Subcutaneous abdominal adipose tissue (tissue), 5 donors: ENCODE measurements at regions not wholly inside any gene's neighbourhood (a gene's known extent, or its start where the extent isn't known, plus 50 kb on each side); places are given as distances from the start of the nearest gene placed in this dataset.

Experiments
- H3K27ac ChIP-seq: one replicate; pipeline ENCODE4 v1.7.0; 2013; ENCODE audit warnings: low read depth, mild to moderate bottlenecking, inconsistent platforms, low read length, moderate library complexity
- H3K27me3 ChIP-seq, 5 donors: one replicate each; pipeline ENCODE4 v1.7.0; 2013; ENCODE audit warnings: low read length in 5 of 5, inconsistent platforms in 1 of 5; ENCODE audit not compliant: control insufficient read depth in 5 of 5, insufficient read depth in 4 of 5
- H3K36me3 ChIP-seq, 5 donors: one replicate each; pipeline ENCODE4 v1.7.0; 2013; ENCODE audit warnings: low read length in 5 of 5; ENCODE audit not compliant: control insufficient read depth in 5 of 5, insufficient read depth in 5 of 5
- H3K4me1 ChIP-seq, 5 donors: one replicate each; pipeline ENCODE4 v1.7.0; 2013; ENCODE audit warnings: low read length in 5 of 5, mild to moderate bottlenecking in 3 of 5, moderate library complexity in 1 of 5; ENCODE audit not compliant: control insufficient read depth in 5 of 5, insufficient read depth in 5 of 5
- H3K4me3 ChIP-seq, 5 donors: one replicate each; pipeline ENCODE4 v1.7.0; 2013; ENCODE audit warnings: low read length in 5 of 5, low read depth in 1 of 5
- H3K9ac ChIP-seq, 5 donors: one replicate each; pipeline ENCODE4 v1.7.0; 2013; ENCODE audit warnings: low read length in 5 of 5, mild to moderate bottlenecking in 4 of 5, moderate library complexity in 3 of 5
- H3K9me3 ChIP-seq, 5 donors: one replicate each; pipeline ENCODE4 v1.7.0; 2013; ENCODE audit warnings: low read length in 5 of 5; ENCODE audit not compliant: control insufficient read depth in 5 of 5
- donor health status: healthy.
- donor health status: healthy.
- donor health status: healthy.
- donor health status: healthy.
- donor health status: healthy.

DNA sequence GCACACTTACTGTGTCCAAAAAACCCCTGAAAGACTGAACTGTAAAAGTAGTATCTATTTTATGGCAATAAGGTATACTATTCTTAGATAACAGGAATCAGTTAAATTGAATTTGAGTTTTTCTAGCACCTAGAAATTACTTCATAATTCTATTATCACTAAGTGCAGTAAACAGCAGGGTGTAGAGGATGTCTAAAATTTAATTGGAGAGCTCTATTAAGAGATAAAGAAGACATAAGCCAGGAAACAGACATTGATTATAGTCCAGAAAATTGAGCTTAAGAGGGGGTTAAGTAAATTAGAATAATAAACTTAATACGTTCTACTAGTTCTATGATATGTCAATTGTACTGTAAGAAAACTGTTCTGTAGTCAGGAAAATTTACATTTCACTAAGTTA is 403.5 kb upstream of the CBLB start:
- Histone ChIP-seq H3K4me3 (no peak overlapping the region), H3K27me3 (no peaks in the 10 kb centered on the region)

DNA sequence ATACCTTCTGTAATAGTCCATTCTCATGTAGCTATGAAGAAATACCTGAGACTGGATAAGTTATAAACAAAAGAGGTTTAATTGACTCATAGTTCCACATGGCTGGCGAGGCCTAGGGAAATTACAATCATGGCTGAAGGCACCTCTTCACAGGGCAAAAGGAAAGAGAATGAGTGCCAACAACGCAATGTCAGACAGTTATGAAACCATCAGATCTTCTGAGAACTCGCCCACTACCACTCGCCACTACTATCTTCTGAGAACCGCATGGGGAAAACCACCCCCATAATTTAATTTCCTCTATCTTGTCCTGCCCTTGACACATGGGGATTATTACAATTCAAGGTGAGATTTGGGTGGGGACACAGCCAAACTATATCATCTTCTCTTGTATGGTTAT is 406.8 kb upstream of the CBLB start:
- Histone ChIP-seq H3K4me1 (no peaks in the 10 kb centered on the region), H3K27ac (no peak overlapping the region), H3K27me3 (no peaks in the 10 kb centered on the region), H3K4me3 (no peak overlapping the region), H3K36me3 (no peaks in the 10 kb centered on the region), H3K9me3 (no peaks in the 10 kb centered on the region), H3K9ac (no peak overlapping the region)

More for the DNA sequence above, 403.5 kb upstream of the CBLB start:
- Histone ChIP-seq H3K36me3 (no peaks in the 10 kb centered on the region), H3K9ac (no peak overlapping the region), H3K4me1 (no peaks in the 10 kb centered on the region), H3K9me3 (no peaks in the 10 kb centered on the region), H3K27ac (no peak overlapping the region)

DNA sequence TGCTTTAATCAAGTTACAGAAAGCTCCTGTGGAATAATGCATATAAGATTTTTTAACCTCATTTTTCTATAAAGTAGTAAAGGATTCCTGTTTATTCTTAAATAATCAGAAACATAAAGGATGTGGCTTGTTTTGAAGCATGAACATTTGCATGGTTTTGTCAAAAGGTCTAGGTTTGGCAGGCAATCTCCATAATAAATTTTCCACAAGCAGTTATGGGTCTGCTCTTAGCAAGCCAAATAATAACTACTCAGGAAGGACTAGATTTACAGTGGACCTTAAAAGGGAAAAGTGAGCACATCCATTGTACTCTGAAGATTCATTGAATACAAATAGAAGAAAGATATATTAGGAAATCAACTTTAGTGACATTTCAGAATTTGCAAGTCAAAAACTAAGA is 407.3 kb upstream of the CBLB start:
- H3K27ac ChIP-seq, result no peak overlapping the region
- no peaks in the 10 kb centered on the region for H3K4me1 ChIP-seq
- no peaks in the 10 kb centered on the region for H3K36me3 ChIP-seq
- H3K9me3 ChIP-seq, result no peaks in the 10 kb centered on the region
- H3K9ac ChIP-seq, result no peak overlapping the region
- no peak overlapping the region for H3K4me3 ChIP-seq
- no peaks in the 10 kb centered on the region for H3K27me3 ChIP-seq

DNA sequence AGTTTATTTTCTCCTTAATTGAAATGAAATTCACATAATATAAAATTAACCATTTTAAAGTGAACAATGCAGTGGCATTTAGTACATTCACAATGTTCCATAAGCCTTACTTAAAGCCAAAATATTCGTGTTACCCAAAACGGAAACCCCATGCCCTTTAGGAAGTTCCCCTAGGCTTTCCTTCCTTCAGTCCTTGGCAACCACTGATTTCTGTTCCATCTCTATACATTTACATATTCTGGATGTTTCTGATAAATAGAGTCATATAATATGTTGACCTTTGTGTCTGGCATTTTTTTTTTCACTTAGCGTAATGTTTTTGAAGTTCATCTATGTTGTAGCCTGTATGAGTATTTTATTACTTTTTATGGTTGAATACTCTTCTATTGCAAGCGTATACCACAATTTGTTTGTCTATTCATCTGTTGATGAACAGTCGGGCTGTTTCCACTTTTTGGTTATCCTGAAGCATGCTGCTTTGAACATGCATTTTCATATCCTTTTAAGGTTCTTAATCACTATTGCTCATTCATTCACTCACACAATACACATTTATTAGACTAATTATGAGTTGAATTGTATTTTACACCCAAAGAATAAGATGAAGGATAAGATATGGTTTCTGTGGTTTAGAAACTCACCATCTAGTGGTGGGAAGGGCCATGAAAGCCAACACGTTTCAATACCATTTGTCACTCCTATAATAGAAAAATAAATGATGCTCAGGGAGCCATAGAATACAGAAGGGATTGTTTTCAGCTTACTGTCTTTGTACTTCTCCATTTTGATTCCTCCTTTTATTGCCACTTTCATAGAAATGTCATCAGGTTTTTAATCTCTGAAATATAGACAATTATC is 408.2 kb upstream of the CBLB start:
- Histone ChIP-seq H3K36me3 (no peaks in the 10 kb centered on the region), H3K27ac (no peak overlapping the region), H3K4me1 (no peaks in the 10 kb centered on the region), H3K9ac (no peak overlapping the region), H3K9me3 (no peaks in the 10 kb centered on the region), H3K27me3 (no peaks in the 10 kb centered on the region), H3K4me3 (no peak overlapping the region)

DNA sequence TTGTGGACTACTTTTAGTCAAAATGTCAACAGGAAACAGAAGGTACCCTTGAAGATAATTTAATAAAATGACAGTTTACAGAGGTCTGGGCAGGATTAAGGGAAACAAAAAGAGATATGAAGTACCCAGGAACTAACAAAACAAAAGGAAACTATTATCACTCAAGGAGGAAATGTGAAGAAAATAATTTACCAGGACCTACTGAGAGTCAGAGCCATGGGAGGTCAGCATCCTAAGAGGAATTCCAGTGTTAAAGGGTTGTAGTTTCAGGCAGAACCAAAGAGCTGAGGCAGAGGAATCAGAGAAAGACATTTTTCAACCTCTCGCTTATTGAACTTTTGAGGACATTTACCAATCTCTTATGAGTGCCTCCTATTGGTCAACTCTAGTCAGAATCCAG is 408.9 kb upstream of the CBLB start:
- Histone ChIP-seq H3K4me3 (no peak overlapping the region), H3K36me3 (no peaks in the 10 kb centered on the region), H3K9ac (no peak overlapping the region), H3K4me1 (no peaks in the 10 kb centered on the region), H3K27me3 (no peaks in the 10 kb centered on the region), H3K9me3 (no peaks in the 10 kb centered on the region), H3K27ac (no peak overlapping the region)

DNA sequence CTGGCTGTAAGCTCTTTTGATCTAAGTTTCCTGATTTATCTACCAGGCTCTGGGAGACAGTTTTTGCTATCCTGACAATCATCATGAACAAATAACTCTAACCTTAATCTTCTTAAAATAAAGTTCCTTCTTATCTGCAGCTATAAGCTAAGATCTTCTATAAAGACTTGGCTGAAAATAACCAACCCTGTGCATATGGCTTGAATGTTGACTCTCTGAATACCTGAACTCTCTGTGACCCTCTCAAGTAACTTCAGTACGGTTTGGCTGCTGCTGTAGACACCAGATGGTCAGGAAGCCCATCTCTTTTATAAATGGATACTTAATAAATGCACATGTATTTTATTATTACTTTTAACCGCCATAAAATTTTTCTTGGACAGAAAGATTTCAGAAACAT is 412.4 kb upstream of the CBLB start:
- Histone ChIP-seq H3K9me3 (no peaks in the 10 kb centered on the region), H3K36me3 (no peaks in the 10 kb centered on the region), H3K9ac (no peak overlapping the region), H3K4me1 (no peaks in the 10 kb centered on the region), H3K27me3 (no peaks in the 10 kb centered on the region), H3K27ac (no peak overlapping the region), H3K4me3 (no peak overlapping the region)

DNA sequence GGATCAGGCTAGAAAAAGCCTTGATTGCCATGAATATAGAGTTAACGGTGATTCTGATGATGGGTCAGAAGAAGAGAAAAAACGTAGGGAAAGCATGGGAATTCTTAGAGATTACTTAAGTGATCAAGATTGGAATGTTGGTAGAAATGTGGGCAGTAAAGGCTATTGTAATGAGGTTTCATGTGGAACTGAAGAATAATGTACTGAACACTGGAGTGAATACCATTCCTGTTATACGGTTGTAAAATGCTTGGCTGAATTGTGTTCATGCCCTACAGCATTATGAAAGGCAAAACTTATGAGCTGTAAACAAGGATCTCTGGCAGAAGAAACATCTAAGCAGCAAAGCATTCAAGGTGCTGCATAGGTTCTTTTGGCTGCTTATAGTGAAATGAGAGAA is 414.1 kb upstream of the CBLB start:
- H3K27ac ChIP-seq, result no peak overlapping the region
- no peak overlapping the region for H3K9ac ChIP-seq
- peaks cover 0 to 9% (median 0%) of the 10 kb centered on the region in 5 donors for H3K9me3 ChIP-seq
- no peaks in the 10 kb centered on the region for H3K4me1 ChIP-seq
- H3K27me3 ChIP-seq, result no peaks in the 10 kb centered on the region
- no peaks in the 10 kb centered on the region for H3K36me3 ChIP-seq
- no peak overlapping the region for H3K4me3 ChIP-seq

DNA sequence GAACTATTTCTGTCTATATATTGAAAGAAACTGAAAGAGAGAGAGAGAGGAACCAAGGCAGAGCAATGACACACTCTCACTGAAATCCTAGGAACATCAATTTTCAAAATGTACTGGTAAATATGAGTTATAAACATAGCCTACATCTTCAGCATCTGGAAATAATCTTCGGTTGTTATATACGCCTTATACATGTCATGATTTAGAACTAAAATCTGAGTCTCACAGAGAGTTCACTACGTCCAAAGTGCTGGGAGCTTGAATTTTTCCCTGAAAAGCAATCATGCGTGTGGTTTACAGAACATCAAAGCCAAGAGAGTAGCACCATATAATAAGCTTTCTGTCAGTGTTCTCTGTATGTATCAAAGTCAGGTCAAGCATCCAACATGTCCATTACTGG is 420.0 kb upstream of the CBLB start:
- H3K9me3 ChIP-seq, result peaks cover 0 to 9% (median 0%) of the 10 kb centered on the region in 5 donors
- no peaks in the 10 kb centered on the region for H3K36me3 ChIP-seq
- H3K4me3 ChIP-seq, result no peak overlapping the region
- H3K27me3 ChIP-seq, result no peaks in the 10 kb centered on the region
- no peaks in the 10 kb centered on the region for H3K4me1 ChIP-seq
- H3K9ac ChIP-seq, result no peak overlapping the region
- no peak overlapping the region for H3K27ac ChIP-seq

DNA sequence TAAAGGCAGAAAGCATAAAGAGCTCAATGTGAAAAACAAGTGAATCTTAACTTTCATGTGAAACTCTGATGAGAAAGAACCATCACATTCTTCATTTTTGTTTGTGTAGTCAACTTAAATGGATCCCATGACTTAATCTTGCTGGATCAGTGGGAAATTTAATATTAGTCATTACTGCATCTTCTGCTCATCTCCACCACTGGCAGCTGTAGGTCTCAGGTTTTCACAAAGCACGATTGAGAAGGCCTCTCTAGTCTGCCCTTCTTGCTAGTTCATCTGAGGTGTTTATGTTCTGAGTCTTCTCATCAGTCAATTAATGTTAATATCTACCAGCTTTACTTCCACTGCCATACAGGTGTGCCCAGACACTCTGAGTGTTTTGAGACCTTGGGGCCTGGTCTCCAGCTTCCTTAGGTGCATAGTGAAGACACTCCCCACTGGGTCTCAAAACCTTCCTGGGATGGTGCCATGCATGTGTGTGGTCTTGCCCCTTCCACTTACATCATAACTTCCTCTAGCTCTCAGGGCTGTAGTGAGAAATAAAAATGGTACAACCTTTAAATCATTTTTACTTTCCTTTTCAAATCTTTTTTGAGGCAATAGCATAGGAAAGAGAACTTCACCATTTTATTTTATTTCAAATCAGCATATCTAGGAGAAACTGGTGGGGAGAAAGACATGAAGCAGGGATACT is 421.6 kb upstream of the CBLB start:
- H3K4me1 ChIP-seq, result no peaks in the 10 kb centered on the region
- H3K9me3 ChIP-seq, result peaks cover 0 to 9% (median 0%) of the 10 kb centered on the region in 5 donors
- H3K27me3 ChIP-seq, result no peaks in the 10 kb centered on the region
- no peak overlapping the region for H3K27ac ChIP-seq
- H3K4me3 ChIP-seq, result no peak overlapping the region
- H3K9ac ChIP-seq, result no peak overlapping the region
- H3K36me3 ChIP-seq, result no peaks in the 10 kb centered on the region

DNA sequence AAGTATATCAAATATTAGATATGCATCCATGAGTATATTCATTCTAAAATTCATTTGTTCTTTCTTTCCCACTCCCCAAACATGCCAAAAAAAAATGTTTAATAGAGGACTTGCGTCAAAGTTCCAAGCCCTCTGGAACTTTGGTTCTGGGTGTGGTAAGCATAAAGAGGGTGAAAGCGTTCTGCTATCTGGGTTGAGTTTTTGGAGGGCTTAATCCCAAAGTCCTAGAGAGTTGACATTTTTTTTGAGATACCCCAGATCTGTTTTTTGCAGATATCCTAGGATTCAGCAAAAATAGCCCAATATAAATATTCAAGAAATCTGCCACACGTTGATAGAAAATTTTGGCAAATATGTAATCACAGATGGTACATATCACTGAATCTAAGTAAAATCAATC is 424.3 kb upstream of the CBLB start:
- Histone ChIP-seq H3K4me1 (no peaks in the 10 kb centered on the region), H3K27ac (no peak overlapping the region), H3K4me3 (no peak overlapping the region), H3K9ac (no peak overlapping the region), H3K9me3 (no peaks in the 10 kb centered on the region), H3K27me3 (no peaks in the 10 kb centered on the region), H3K36me3 (no peaks in the 10 kb centered on the region)
